Cardiac septum (tissue), 1 donor: ENCODE measurements at regions not wholly inside any gene's neighbourhood (a gene's known extent, or its start where the extent isn't known, plus 50 kb on each side); places are given as distances from the start of the nearest gene placed in this dataset.
"Not testable (repeated sequence)": the region's sequence is repeated elsewhere in the genome, so short reads cannot be mapped to it uniquely, and the experiment has no call there.

Source experiments
- DNase-seq: peaks from one replicate; pipeline ENCODE4 v3.0.0-alpha.2; 2020; ENCODE audit warnings: low spot score
- intact Hi-C: fragments of 100-400 bp; cut with DNase I; formaldehyde crosslinking; loops from one replicate; pipeline ENCODE4 v1.14.0; 2022
- donor health status: DM: no; HTN: no; CAD: no.

GRCh38 chr4:4647041-4647440, 105.2 kb upstream of the STX18 start:
- intact Hi-C loops, result no loop called here
- no peak for DNase-seq

- DNase-seq, result peak; percentile 39
- intact Hi-C loops, result no loop called here
These were observed 103.9 kb upstream of the STX18 start for GRCh38 chr4:4645743-4646142.

- intact Hi-C loops, result not testable (repeated sequence)
- DNase-seq, result peak; percentile 20
These were observed 102.4 kb upstream of the STX18 start for GRCh38 chr4:4644277-4644676.

GRCh38 chr4:4643743-4644142, 101.9 kb upstream of the STX18 start:
- intact Hi-C loops, result not testable (repeated sequence)
- DNase-seq, result peak; percentile 15

GRCh38 chr4:4643306-4643705, 101.5 kb upstream of the STX18 start:
- peak; percentile 35 for DNase-seq
- intact Hi-C loops, result no loop called here

GRCh38 chr4:4642496-4643000, 100.7 kb upstream of the STX18 start:
- DNase-seq, result no peak
- intact Hi-C loops, result no loop called here

- intact Hi-C loops, result no loop called here
- peak; percentile 44 for DNase-seq
These were observed 100.0 kb upstream of the STX18 start for GRCh38 chr4:4641661-4642495.

GRCh38 chr4:4641254-4641653, 99.4 kb upstream of the STX18 start:
- peak; percentile 50 for DNase-seq
- intact Hi-C loops, result no loop called here

GRCh38 chr4:4640692-4641091, 98.8 kb upstream of the STX18 start:
- intact Hi-C loops, result no loop called here

GRCh38 chr4:4639370-4639769, 97.5 kb upstream of the STX18 start:
- intact Hi-C loops, result no loop called here
- DNase-seq, result peak; percentile 15

More at GRCh38 chr4:4640692-4641091, 98.8 kb upstream of the STX18 start:
- DNase-seq, result peak; percentile 57

- peak; percentile 26 for DNase-seq
- intact Hi-C loops, result no loop called here
These were observed 95.9 kb upstream of the STX18 start for GRCh38 chr4:4637710-4638109.

- DNase-seq, result peak; percentile 36
- intact Hi-C loops, result no loop called here
These were observed 91.6 kb upstream of the STX18 start for GRCh38 chr4:4633431-4633830.

- intact Hi-C loops, result no loop called here
- DNase-seq, result no peak
These were observed 89.3 kb upstream of the STX18 start for GRCh38 chr4:4631150-4631549.

- no peak for DNase-seq
- intact Hi-C loops, result no loop called here
These were observed 86.1 kb upstream of the STX18 start for GRCh38 chr4:4627906-4628305.

- intact Hi-C loops, result no loop called here
- no peak for DNase-seq
These were observed 85.3 kb upstream of the STX18 start for GRCh38 chr4:4627111-4627510.

GRCh38 chr4:4625488-4625887, 83.6 kb upstream of the STX18 start:
- no peak for DNase-seq
- intact Hi-C loops, result no loop called here

GRCh38 chr4:4624276-4624897, 82.5 kb upstream of the STX18 start:
- intact Hi-C loops, result no loop called here
- DNase-seq, result no peak

GRCh38 chr4:4619821-4620220, 78.0 kb upstream of the STX18 start:
- intact Hi-C loops, result no loop called here
- no peak for DNase-seq

- DNase-seq, result no peak
- intact Hi-C loops, result no loop called here
These were observed 77.0 kb upstream of the STX18 start for GRCh38 chr4:4618847-4619246.

- intact Hi-C loops, result no loop called here
These were observed 73.3 kb upstream of the STX18 start for GRCh38 chr4:4614925-4615678.

More at GRCh38 chr4:4614925-4615678, 73.3 kb upstream of the STX18 start:
- no peak for DNase-seq
